ENCODE measurements at regions not wholly inside any gene's neighbourhood (a gene's known extent, or its start where the extent isn't known, plus 50 kb on each side); places are given as distances from the start of the nearest gene placed in this dataset.

- Mint-ChIP-seq H3K36me3 (ENCODE audit: low read depth, unreplicated experiment) (no peaks in the 10 kb centered on the region), H3K4me3 (ENCODE audit: unreplicated experiment) (no peak overlapping the region), H3K27ac (ENCODE audit: unreplicated experiment) (no peak overlapping the region), H3K27me3 (ENCODE audit: unreplicated experiment) (peaks cover 3% of the 10 kb centered on the region), H3K9me3 (ENCODE audit: unreplicated experiment) (no peaks in the 10 kb centered on the region), H3K4me1 (ENCODE audit: unreplicated experiment) (no peaks in the 10 kb centered on the region)
- DNase-seq (ENCODE audit: low spot score), result no peak
- no peak for TF ChIP-seq CTCF (IDR thresholded peaks at IDR 0.05; ENCODE audit: unreplicated experiment)
Measured at GRCh38 chr2:56613254-56613653, 429.5 kb downstream of the CCDC85A start.

- H3K9me3 Mint-ChIP-seq (ENCODE audit: unreplicated experiment), result no peaks in the 10 kb centered on the region
- TF ChIP-seq CTCF (IDR thresholded peaks at IDR 0.05; ENCODE audit: unreplicated experiment), result no peak
- H3K27me3 Mint-ChIP-seq (ENCODE audit: unreplicated experiment), result peaks cover 3% of the 10 kb centered on the region
- H3K36me3 Mint-ChIP-seq (ENCODE audit: low read depth, unreplicated experiment), result no peaks in the 10 kb centered on the region
- H3K4me3 Mint-ChIP-seq (ENCODE audit: unreplicated experiment), result no peak overlapping the region
- no peak for DNase-seq (ENCODE audit: low spot score)
- no peak overlapping the region for H3K27ac Mint-ChIP-seq (ENCODE audit: unreplicated experiment)
- H3K4me1 Mint-ChIP-seq (ENCODE audit: unreplicated experiment), result no peaks in the 10 kb centered on the region
Measured at GRCh38 chr2:56613920-56614319, 430.1 kb downstream of the CCDC85A start.

- Mint-ChIP-seq H3K27ac (ENCODE audit: unreplicated experiment) (no peak overlapping the region), H3K9me3 (ENCODE audit: unreplicated experiment) (no peaks in the 10 kb centered on the region), H3K27me3 (ENCODE audit: unreplicated experiment) (peaks cover 3% of the 10 kb centered on the region), H3K4me1 (ENCODE audit: unreplicated experiment) (no peaks in the 10 kb centered on the region), H3K36me3 (ENCODE audit: low read depth, unreplicated experiment) (no peaks in the 10 kb centered on the region), H3K4me3 (ENCODE audit: unreplicated experiment) (no peak overlapping the region)
- TF ChIP-seq CTCF (IDR thresholded peaks at IDR 0.05; ENCODE audit: unreplicated experiment), result no peak
- DNase-seq (ENCODE audit: low spot score), result no peak
Measured at GRCh38 chr2:56615760-56616159, 432.0 kb downstream of the CCDC85A start.

GRCh38 chr2:56624181-56624580 is 440.4 kb downstream of the CCDC85A start:
- no peak for TF ChIP-seq CTCF (IDR thresholded peaks at IDR 0.05; ENCODE audit: unreplicated experiment)
- Mint-ChIP-seq H3K27ac (ENCODE audit: unreplicated experiment) (no peak overlapping the region), H3K27me3 (ENCODE audit: unreplicated experiment) (no peaks in the 10 kb centered on the region), H3K9me3 (ENCODE audit: unreplicated experiment) (no peaks in the 10 kb centered on the region), H3K36me3 (ENCODE audit: low read depth, unreplicated experiment) (no peaks in the 10 kb centered on the region), H3K4me3 (ENCODE audit: unreplicated experiment) (no peak overlapping the region), H3K4me1 (ENCODE audit: unreplicated experiment) (no peaks in the 10 kb centered on the region)
- no peak for DNase-seq (ENCODE audit: low spot score)

- Mint-ChIP-seq H3K36me3 (ENCODE audit: low read depth, unreplicated experiment) (no peaks in the 10 kb centered on the region), H3K27ac (ENCODE audit: unreplicated experiment) (no peak overlapping the region), H3K4me3 (ENCODE audit: unreplicated experiment) (no peak overlapping the region), H3K27me3 (ENCODE audit: unreplicated experiment) (no peaks in the 10 kb centered on the region), H3K4me1 (ENCODE audit: unreplicated experiment) (no peaks in the 10 kb centered on the region), H3K9me3 (ENCODE audit: unreplicated experiment) (no peaks in the 10 kb centered on the region)
- DNase-seq (ENCODE audit: low spot score), result no peak
- no peak for TF ChIP-seq CTCF (IDR thresholded peaks at IDR 0.05; ENCODE audit: unreplicated experiment)
Measured at GRCh38 chr2:56626927-56627326, 443.1 kb downstream of the CCDC85A start.
